SHP77 treated with DMSO at 0.1 percent for 48 hours (cell line): ENCODE measurements at regions not wholly inside any gene's neighbourhood (a gene's known extent, or its start where the extent isn't known, plus 50 kb on each side); places are given as distances from the start of the nearest gene placed in this dataset.
"Not testable (repeated sequence)": the region's sequence is repeated elsewhere in the genome, so short reads cannot be mapped to it uniquely, and the experiment has no call there.

Source experiments
- DNase-seq: peaks from one replicate; lab custom pipeline; 2025; lab: John Stamatoyannopoulos, UW

GRCh38 chr14:71396050-71396677 is 488.9 kb downstream of the PCNX1 start:
- no peak for DNase-seq

DNA sequence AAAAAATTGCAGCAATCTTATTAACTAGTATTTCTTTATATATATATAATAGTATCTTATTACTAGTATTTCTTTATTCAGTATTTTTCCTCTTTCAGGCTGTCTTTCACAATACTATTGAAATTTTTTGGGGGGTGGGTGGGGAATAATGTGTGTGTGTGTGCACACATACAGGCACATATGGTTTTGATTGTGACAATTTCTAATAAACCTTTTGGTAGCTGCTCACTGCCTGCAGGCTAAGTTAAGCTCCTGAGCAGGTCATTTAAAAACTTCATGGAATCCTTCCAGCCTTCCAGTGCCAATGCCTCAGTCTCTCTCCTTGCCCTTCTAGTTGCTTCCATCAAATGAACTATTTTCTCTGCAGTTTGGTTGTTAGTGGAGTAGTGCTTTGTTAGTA is 490.1 kb downstream of the PCNX1 start:
- DNase-seq, result no peak

- DNase-seq, result no peak
These were observed 491.2 kb downstream of the PCNX1 start for GRCh38 chr14:71398450-71398849.

GRCh38 chr14:71399057-71399487 is 491.8 kb downstream of the PCNX1 start:
- no peak for DNase-seq

DNA sequence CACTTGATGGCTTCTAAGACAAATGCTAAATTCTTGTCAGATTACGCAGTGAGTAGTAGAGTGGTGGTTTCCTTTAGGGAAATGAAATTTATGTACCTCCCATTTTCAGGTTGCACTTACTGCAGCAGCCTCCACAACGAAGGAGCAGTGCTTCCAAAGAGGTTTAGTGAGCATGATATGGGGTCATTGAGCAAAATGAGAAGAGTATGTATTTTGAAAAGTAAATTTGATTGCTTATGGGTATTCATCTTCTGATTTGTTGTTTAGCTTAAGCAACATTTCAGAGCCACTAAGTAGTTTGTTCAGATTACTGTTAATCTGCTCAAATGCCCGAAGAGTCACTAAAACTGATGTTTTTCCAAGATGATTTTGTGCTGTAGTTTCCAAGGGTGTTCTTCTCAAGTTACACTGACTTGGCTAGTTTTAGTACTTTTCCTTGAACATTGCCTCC is 493.6 kb downstream of the PCNX1 start:
- no peak for DNase-seq

DNA sequence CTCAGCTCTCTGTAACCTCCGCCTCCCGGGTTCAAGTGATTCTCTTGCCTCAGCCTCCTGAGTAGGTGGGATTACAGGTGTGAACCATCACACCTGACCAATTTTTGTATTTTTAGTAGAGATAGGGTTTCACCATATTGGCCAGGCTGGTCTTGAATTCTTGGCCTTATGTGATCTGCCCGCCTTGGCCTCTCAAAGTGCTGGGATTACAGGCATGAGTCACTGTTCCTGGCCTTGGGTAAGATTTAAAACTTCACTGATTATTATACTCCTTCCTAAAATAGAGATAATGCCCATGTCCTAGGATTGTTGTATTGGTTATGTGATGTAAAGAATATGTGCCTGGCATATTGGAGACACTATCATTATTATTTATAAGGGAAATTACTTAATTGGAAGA is 495.2 kb downstream of the PCNX1 start:
- DNase-seq, result not testable (repeated sequence)

- DNase-seq, result no peak
These were observed 496.4 kb downstream of the PCNX1 start for GRCh38 chr14:71403656-71404055.

DNA sequence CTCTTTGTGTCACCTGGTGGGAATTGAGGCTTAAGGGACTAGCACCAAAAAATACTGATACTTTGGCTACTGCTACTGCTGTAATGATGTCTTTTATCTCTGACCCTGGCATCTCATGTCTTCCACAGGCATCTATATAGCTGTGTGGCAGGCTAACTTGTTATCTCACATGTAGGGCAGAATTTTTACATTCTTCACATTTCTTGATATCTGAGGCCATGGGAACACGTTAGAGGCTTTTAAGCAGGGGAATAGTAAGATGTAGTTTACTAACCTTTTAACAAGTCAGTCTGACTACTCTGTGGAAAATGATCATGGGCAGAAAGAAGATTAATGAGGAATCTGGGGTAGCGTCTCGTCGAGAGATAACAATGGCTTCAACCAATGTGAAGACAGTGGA is 498.4 kb downstream of the PCNX1 start:
- no peak for DNase-seq

- no peak for DNase-seq
These were observed 501.2 kb downstream of the PCNX1 start for GRCh38 chr14:71408362-71409030.

DNA sequence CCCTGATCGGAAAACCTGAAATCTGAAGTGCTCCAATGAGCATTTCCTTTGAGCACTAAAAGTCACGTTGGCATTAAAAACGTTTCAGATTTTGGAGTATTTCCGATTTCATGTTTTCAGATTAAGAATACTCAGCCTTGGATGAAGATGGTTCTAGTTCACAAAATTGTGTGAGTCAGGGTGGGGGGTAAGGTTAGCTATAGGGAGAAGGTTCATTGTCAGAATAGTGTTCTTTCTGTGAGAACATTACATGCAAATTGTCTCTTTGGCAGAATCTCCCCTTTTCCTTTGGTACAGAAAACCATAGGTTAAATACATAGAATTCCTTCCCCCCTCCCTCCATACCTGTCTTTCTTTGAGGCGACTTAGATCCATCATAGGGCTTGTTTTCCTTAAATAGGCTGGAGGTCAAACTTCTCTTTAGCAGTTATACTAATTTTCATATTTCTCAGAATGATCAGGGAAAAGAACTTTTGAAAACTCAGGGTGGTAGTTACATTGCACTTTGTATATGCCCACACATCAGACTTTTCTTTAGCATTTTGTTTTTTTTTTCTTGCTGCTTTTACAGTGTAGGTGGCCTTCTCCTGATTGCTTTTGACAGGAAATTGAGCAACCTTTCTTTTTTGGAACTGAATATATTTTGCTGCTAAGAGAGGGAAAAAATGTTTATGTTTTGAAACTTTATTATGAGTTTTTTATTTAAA is 503.5 kb downstream of the PCNX1 start:
- no peak for DNase-seq

DNA sequence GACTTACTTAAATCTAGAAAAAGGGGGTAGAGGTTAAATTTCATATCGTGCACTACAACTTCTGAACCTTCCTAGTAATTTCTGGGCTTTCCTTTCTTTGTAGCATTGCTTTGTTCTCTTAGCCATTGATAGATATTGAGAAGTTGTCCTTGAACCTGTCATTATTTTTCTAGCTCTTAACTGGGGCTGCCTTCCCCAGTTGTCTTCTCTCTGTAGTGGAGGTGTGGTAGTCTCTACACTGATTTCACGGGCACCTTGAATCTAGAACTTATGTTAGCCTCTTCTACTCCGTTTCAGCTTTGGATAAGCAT is 504.0 kb downstream of the PCNX1 start:
- no peak for DNase-seq

GRCh38 chr14:71411738-71412137 is 504.5 kb downstream of the PCNX1 start:
- DNase-seq, result no peak

GRCh38 chr14:71414631-71415403 is 507.6 kb downstream of the PCNX1 start:
- DNase-seq, result no peak

DNA sequence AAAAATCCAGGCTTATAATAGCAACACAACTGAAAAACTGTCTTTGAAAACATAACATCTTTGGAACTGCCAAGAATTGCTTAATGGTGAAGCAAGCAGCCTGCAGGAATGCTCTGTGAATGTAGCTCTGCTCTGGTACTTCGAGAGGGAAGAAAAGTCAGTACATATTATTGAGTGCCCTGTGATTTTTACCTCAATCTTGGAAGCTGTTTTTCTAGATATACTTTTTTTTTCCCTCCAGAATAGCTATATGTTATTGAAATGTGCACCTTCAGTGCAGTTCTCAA is 508.1 kb downstream of the PCNX1 start:
- DNase-seq, result no peak

DNA sequence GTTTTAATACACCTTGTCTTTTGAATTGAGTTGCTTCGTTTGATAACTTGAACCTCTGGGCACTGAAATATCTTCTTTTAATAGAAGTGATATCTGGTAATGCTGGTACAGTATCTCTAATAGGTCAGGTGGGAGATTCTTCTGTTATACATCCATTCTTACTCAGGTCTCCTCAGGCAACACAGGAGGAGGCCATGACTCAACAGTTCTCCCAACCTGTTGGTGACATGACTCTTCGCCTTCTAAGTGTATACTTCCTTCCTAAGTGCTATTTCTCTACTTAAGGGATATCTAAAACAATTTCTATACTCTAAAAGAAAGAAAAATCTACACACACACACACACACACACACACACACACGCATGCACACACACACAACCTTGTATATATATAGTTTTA is 509.1 kb downstream of the PCNX1 start:
- no peak for DNase-seq

DNA sequence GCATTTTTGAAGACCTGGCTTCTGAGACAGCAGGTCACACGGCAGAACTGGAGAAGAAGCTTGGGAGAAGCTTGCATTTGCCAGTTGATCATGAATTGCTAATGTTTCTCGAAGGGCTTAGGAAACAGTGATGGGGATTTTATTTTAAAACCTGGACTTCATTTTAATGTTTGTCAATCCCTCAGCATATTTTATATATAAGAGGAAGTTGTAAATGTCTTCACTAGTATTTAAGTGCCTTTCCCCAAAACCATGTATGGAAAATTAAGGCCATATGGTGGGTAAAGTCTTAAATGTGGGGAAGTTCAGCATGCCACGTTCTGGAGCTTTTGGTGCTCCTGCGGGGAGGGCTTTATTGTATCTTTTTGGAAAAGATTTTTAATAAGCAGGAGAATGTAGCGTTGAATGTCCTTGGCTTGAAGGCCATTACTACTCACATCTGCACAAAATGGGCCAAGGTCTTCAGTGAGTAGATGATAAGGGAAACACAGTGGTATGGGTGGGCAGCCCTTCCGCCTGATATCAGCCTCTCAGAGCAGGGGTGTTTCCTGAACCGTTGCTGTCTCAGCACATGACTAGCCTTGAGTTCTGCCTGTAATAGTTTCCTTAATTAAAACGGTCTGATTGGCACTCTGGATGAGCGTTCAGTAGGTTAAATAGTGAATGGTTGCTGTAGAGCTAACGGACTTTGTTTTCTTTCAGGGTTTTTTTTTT is 511.4 kb downstream of the PCNX1 start:
- DNase-seq, result no peak

- DNase-seq, result no peak
These were observed 508.7 kb upstream of the RGS6 start for GRCh38 chr14:71423481-71423880.

DNA sequence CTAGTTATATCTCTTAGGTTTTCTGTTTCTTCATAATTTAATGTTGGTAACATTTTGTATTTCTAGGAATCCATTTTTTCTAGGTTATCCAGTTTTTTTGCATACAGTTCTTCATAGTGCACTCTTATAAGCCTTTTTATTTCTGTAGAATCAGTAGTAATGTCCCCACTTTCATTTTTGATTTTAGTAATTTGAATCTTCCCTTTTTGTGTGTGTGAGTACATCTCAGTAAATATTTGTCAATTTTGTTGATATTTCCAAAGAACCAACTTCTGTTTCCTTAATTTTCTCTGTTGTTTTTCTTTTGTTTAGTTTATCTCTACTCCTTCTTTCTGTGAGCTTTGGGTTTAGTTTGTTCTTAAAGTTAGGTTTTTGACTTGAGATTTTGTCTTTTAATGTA is 507.3 kb upstream of the RGS6 start:
- DNase-seq, result no peak

DNA sequence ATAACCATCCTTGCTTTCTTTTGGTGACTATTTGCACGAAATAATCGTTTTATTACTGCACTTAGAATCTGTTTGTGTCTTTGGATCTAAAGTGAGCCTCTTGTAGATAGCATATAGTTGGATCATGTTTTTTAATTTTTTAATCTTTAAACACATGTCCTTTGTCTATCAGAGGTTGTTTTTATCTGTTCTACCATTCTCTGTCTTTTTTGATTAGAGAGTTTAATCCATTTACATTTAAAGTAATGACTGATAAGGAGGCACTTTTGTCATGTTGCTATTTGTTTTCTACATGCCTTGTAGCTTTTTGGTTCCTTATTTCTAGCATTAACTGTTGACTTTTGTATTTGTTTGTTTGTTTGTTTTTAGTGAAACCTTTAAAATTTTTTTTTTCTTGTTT is 506.2 kb upstream of the RGS6 start:
- DNase-seq, result no peak

- DNase-seq, result no peak
These were observed 502.3 kb upstream of the RGS6 start for GRCh38 chr14:71429902-71430301.

DNA sequence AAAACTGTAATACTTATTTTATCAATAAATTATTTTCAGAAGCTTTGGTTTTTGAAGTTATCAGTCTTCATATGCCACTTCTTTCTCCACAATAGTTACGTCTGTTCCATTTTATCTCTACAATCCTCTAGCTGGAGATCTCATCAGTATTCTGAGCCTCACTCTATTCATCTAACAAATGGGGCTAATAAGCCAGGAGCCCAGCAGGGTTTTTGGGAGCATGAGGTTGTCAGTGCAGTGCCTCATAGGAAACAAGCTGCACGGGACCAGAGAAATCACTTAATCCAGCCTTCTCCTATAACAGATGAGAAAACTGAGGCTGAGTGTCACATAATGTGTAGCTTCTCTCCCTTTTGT is 501.9 kb upstream of the RGS6 start:
- no peak for DNase-seq

DNA sequence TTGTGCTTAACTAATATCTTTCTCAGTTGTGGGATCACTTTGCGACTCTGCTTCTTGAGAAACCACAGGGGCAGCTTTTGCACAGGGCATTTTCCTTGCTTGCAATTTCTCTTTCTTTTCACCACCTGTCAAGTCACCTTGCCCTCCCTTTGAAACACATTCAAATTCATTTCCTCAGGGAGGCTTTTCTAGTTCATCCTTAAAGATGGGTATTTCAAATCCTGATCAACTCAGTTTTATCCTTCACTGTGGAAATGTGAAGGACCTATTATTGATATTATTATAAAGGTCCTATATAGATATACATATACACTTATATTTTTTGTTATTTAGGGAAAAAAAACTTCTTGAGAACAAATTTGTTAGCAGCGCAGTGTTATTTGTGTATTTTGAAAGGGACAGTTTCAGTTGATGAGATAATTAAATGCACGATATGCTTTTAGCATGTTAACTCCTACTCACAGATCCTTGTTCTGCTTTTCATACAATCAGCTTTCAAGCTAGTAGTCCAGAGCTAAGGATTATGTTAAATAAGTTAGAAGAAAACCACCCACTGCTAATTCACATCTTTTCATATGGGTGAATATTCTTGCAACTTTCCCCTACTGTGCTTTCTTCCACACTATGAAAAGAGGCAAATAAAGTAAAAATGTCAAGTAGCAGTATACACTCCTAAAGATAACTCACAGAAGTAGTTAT is 501.4 kb upstream of the RGS6 start:
- no peak for DNase-seq
